Thoracic aorta (tissue), 2 donors: ENCODE measurements at regions not wholly inside any gene's neighbourhood (a gene's known extent, or its start where the extent isn't known, plus 50 kb on each side); places are given as distances from the start of the nearest gene placed in this dataset.
A peak's percentile ranks its signal among the peaks of the same experiment; 100 is the strongest.
"Not testable (repeated sequence)": the region's sequence is repeated elsewhere in the genome, so short reads cannot be mapped to it uniquely, and the experiment has no call there.

ENCODE experiments used
- ATAC-seq: fragments of 150-250 bp; one replicate; pipeline ENCODE4 v1.8.0; 2017; ENCODE audit warnings: low read depth; ENCODE audit not compliant: insufficient number of reproducible peaks, low FRiP score
- DNase-seq: peaks from one replicate; pipeline ENCODE4 v3.0.0-alpha.2; 2020; ENCODE audit warnings: low spot score
- H3K27ac ChIP-seq, 2 donors: fragments of 200-600 bp; sonication (generic); 1 replicate in 1 of 2; 2 replicates in 1 of 2; pipeline ENCODE4 v1.5.1; 2016; ENCODE audit warnings: mild to moderate bottlenecking in 2 of 2, moderate library complexity in 2 of 2
- H3K27me3 ChIP-seq: fragments of 200-600 bp; sonication (generic); replicated peaks from 2 replicates; pipeline ENCODE4 v1.6.0; 2016; ENCODE audit warnings: mild to moderate bottlenecking; ENCODE audit not compliant: insufficient read depth
- H3K36me3 ChIP-seq: fragments of 200-600 bp; sonication (generic); one replicate; pipeline ENCODE4 v1.5.1; 2016
- H3K4me1 ChIP-seq, 2 donors: fragments of 200-600 bp; sonication (generic); 1 replicate in 1 of 2; 2 replicates in 1 of 2; pipeline versions ENCODE4 v1.5.1 to v1.6.0; 2016; ENCODE audit warnings: low read depth in 2 of 2, mild to moderate bottlenecking in 1 of 2; ENCODE audit not compliant: control insufficient read depth in 1 of 2
- H3K4me3 ChIP-seq: fragments of 200-600 bp; sonication (generic); 2 replicates; pipeline ENCODE4 v1.5.1; 2016; ENCODE audit warnings: mild to moderate bottlenecking
- H3K9me3 ChIP-seq: fragments of 200-600 bp; sonication (generic); 2 replicates; pipeline ENCODE4 v1.5.1; 2016
- CTCF ChIP-seq: fragments of 200-600 bp; sonication (generic); IDR thresholded peaks from one replicate; pipeline ENCODE4 v1.5.1; 2019; ENCODE audit warnings: antibody characterized with exemption

GRCh38 chr3:75372964-75373363, 291.2 kb upstream of the FRG2C start:
- H3K27ac ChIP-seq, H3K27me3 ChIP-seq, H3K36me3 ChIP-seq, DNase-seq, H3K9me3 ChIP-seq, H3K4me1 ChIP-seq, H3K4me3 ChIP-seq, ATAC-seq: not testable (repeated sequence)

GRCh38 chr3:75379840-75380239, 284.3 kb upstream of the FRG2C start:
- not testable (repeated sequence) for H3K4me3 ChIP-seq, DNase-seq, ATAC-seq, H3K27me3 ChIP-seq, H3K36me3 ChIP-seq, H3K27ac ChIP-seq, H3K9me3 ChIP-seq, H3K4me1 ChIP-seq

GRCh38 chr3:75380276-75380771, 283.8 kb upstream of the FRG2C start:
- Histone ChIP-seq H3K27ac (no peak overlapping the region), H3K9me3 (no peaks in the 10 kb centered on the region), H3K36me3 (no peaks in the 10 kb centered on the region), H3K4me3 (no peak overlapping the region), H3K4me1 (no peaks in the 10 kb centered on the region), H3K27me3 (no peaks in the 10 kb centered on the region)
- no peak for TF ChIP-seq CTCF
- DNase-seq (no peak), ATAC-seq (no peak)

GRCh38 chr3:75384016-75384415, 280.1 kb upstream of the FRG2C start:
- H3K27me3 ChIP-seq, DNase-seq, ATAC-seq, H3K36me3 ChIP-seq, H3K4me3 ChIP-seq, H3K4me1 ChIP-seq, H3K9me3 ChIP-seq, H3K27ac ChIP-seq: not testable (repeated sequence)

GRCh38 chr3:75388486-75389124, 275.5 kb upstream of the FRG2C start:
- ATAC-seq, H3K27me3 ChIP-seq, H3K9me3 ChIP-seq, DNase-seq, H3K36me3 ChIP-seq: not testable (repeated sequence)
- Histone ChIP-seq H3K4me3 (peak overlapping the region; percentile 30), H3K27ac (peak overlapping the region; percentile 58 to 69), H3K4me1 (peaks cover 4 to 13% of the 10 kb centered on the region in 2 donors)

- H3K4me1 ChIP-seq, result peaks cover 4 to 11% of the 10 kb centered on the region in 2 donors
- not testable (repeated sequence) for H3K9me3 ChIP-seq, H3K36me3 ChIP-seq, H3K27ac ChIP-seq, DNase-seq, H3K4me3 ChIP-seq, H3K27me3 ChIP-seq, ATAC-seq
Observed at GRCh38 chr3:75393288-75393694, 270.8 kb upstream of the FRG2C start.

- H3K27me3 ChIP-seq, H3K4me1 ChIP-seq, DNase-seq, H3K4me3 ChIP-seq, H3K9me3 ChIP-seq, H3K36me3 ChIP-seq, H3K27ac ChIP-seq, ATAC-seq: not testable (repeated sequence)
Observed at GRCh38 chr3:75394102-75394501, 270.0 kb upstream of the FRG2C start.

- not testable (repeated sequence) for DNase-seq, H3K36me3 ChIP-seq, ATAC-seq, H3K4me1 ChIP-seq, H3K27me3 ChIP-seq, H3K9me3 ChIP-seq, H3K4me3 ChIP-seq, H3K27ac ChIP-seq
Observed at GRCh38 chr3:75394562-75395360, 269.4 kb upstream of the FRG2C start.
